Middle frontal gyrus (tissue), 1 donor: ENCODE measurements at regions not wholly inside any gene's neighbourhood (a gene's known extent, or its start where the extent isn't known, plus 50 kb on each side); places are given as distances from the start of the nearest gene placed in this dataset.
"Not testable (repeated sequence)": the region's sequence is repeated elsewhere in the genome, so short reads cannot be mapped to it uniquely, and the experiment has no call there.

ENCODE experiments used
- DNase-seq: peaks from one replicate; pipeline ENCODE4 v3.0.0-alpha.2; 2015; ENCODE audit warnings: low spot score; ENCODE audit errors: extremely low spot score

GRCh38 chr7:136260591-136260990 lies 283.4 kb upstream of the MTPN start:
- DNase-seq = not testable (repeated sequence)

GRCh38 chr7:136259074-136259473 lies 281.9 kb upstream of the MTPN start:
- no peak for DNase-seq

GRCh38 chr7:136256491-136256890 lies 279.3 kb upstream of the MTPN start:
- DNase-seq = no peak

GRCh38 chr7:136254148-136254547 lies 277.0 kb upstream of the MTPN start:
- no peak for DNase-seq

GRCh38 chr7:136251826-136252225 lies 274.7 kb upstream of the MTPN start:
- DNase-seq = no peak

- no peak for DNase-seq
Measured at GRCh38 chr7:136247211-136247610, 270.1 kb upstream of the MTPN start.

- DNase-seq = no peak
Measured at GRCh38 chr7:136245327-136246004, 268.3 kb upstream of the MTPN start.

- DNase-seq = no peak
Measured at GRCh38 chr7:136234040-136234439, 256.9 kb upstream of the MTPN start.

GRCh38 chr7:136230210-136230609 lies 253.1 kb upstream of the MTPN start:
- no peak for DNase-seq

GRCh38 chr7:136229790-136230189 lies 252.6 kb upstream of the MTPN start:
- no peak for DNase-seq

- no peak for DNase-seq
Measured at GRCh38 chr7:136228171-136228570, 251.0 kb upstream of the MTPN start.

- no peak for DNase-seq
Measured at GRCh38 chr7:136214356-136214755, 237.2 kb upstream of the MTPN start.

GRCh38 chr7:136213012-136213411 lies 235.9 kb upstream of the MTPN start:
- DNase-seq = no peak

- no peak for DNase-seq
Measured at GRCh38 chr7:136210664-136211063, 233.5 kb upstream of the MTPN start.

- DNase-seq = no peak
Measured at GRCh38 chr7:136210079-136210478, 232.9 kb upstream of the MTPN start.

- DNase-seq = no peak
Measured at GRCh38 chr7:136205956-136206355, 228.8 kb upstream of the MTPN start.

GRCh38 chr7:136198168-136198567 lies 221.0 kb upstream of the MTPN start:
- no peak for DNase-seq

GRCh38 chr7:136194878-136195277 lies 217.7 kb upstream of the MTPN start:
- DNase-seq = no peak

- no peak for DNase-seq
Measured at GRCh38 chr7:136193940-136194339, 216.8 kb upstream of the MTPN start.

GRCh38 chr7:136189506-136189998 lies 212.4 kb upstream of the MTPN start:
- DNase-seq = no peak

- DNase-seq = no peak
Measured at GRCh38 chr7:136186281-136186680, 209.1 kb upstream of the MTPN start.

GRCh38 chr7:136184719-136185118 lies 207.6 kb upstream of the MTPN start:
- no peak for DNase-seq

- DNase-seq = no peak
Measured at GRCh38 chr7:136183981-136184380, 206.8 kb upstream of the MTPN start.

GRCh38 chr7:136180984-136181383 lies 203.8 kb upstream of the MTPN start:
- DNase-seq = no peak
